ENCODE measurements at regions not wholly inside any gene's neighbourhood (a gene's known extent, or its start where the extent isn't known, plus 50 kb on each side); places are given as distances from the start of the nearest gene placed in this dataset.

DNA sequence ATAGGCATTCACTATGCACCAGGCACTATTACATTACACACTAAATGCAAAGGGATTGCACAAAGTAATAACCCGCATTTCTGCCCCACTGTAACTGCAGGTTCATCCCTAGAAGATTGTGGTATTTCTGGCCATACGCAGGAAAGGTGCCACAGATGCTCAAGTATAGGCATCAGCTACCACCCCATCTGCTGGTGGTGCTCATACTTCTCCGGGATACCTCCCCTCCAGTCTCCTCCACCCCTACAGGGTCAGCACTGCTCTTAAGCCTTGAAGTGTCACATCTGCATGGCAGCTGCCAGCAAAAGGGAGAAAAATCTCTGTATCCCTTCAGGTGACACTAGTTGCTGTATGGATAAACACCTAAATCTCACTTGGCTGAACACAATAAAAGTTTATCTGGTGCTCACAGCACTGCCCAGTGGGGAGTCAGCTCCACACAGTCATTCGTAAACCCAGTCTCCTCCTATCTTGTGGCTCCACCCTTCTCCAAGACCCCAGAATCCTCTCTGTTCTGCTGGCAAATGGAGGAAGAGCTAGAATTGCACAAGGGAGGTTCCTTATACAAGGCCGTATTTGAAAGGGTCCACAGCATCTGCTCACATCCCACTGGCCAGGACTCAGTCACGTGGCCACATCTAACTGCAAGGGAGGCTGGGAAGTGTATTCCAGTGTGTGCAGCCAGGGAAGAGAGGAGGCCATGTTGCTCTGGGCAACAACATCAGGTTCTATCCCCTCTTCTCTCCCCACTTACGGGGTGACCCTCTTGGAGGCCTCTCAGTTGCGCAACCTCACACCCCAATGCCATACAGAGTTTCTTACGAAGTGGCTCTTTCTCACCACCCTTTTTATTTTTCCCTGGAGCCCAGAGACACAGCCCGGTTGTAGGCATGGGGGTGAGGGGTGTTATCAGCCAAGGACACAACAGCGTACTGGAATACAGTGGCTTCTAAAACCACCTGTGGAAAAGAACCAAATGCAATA lies 114.7 kb downstream of the BUD13 start:
- DNase-seq (ENCODE audit: low read depth) = no peak
- TF ChIP-seq, protein P1, sequence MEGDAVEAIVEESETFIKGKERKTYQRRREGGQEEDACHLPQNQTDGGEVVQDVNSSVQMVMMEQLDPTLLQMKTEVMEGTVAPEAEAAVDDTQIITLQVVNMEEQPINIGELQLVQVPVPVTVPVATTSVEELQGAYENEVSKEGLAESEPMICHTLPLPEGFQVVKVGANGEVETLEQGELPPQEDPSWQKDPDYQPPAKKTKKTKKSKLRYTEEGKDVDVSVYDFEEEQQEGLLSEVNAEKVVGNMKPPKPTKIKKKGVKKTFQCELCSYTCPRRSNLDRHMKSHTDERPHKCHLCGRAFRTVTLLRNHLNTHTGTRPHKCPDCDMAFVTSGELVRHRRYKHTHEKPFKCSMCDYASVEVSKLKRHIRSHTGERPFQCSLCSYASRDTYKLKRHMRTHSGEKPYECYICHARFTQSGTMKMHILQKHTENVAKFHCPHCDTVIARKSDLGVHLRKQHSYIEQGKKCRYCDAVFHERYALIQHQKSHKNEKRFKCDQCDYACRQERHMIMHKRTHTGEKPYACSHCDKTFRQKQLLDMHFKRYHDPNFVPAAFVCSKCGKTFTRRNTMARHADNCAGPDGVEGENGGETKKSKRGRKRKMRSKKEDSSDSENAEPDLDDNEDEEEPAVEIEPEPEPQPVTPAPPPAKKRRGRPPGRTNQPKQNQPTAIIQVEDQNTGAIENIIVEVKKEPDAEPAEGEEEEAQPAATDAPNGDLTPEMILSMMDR (conservative IDR thresholded peaks at IDR 0.05; ENCODE audit: control insufficient read depth, insufficient read depth, low read depth, low read length) = no peak
- H3K4me3 ChIP-seq (ENCODE audit: control insufficient read depth, low read depth, low read length) = no peak overlapping the region

DNA sequence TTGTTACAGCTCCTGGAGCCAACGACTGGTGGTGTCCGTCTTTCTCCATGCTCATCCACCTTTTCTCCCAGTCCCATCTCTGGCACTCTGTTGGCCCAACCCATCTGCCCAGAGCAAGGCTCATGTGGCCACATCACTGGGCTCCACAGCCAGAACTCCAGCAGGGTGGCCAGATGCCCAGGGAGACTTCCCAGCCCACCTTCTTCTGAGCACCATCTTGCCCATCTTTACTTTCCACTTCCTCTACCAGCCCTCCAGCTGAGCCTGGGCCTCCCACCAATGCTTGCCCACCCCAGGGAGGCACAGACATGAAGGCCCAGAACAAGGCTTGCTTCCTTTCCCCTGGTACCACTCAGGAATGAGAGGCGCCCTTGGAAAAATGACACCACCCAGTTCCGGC lies 116.8 kb downstream of the BUD13 start:
- TF ChIP-seq, protein P1 (conservative IDR thresholded peaks at IDR 0.05; ENCODE audit: control insufficient read depth, insufficient read depth, low read depth, low read length) = no peak
- H3K4me3 ChIP-seq (ENCODE audit: control insufficient read depth, low read depth, low read length) = no peak overlapping the region
- DNase-seq (ENCODE audit: low read depth) = no peak

DNA sequence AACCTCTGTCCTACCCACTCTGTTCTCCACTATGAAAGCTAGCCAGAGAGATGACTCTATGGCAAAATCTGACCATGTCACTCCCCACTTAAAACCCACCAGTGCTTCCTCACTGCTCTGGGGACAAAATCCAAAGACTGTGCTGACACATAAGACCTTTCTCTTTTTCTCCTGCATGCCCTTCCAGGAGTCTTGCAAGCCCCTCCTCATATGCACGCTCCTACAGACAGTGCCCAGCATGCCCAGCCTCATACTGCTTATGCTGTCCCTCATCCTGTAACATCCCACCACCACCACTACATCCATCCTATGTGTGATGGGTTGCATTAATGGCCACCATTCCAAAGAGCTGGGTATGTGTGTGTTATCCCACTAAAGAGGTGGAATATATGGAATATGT lies 118.3 kb downstream of the BUD13 start:
- TF ChIP-seq, protein P1 (conservative IDR thresholded peaks at IDR 0.05; ENCODE audit: control insufficient read depth, insufficient read depth, low read depth, low read length) = no peak
- no peak for DNase-seq (ENCODE audit: low read depth)
- H3K4me3 ChIP-seq (ENCODE audit: control insufficient read depth, low read depth, low read length) = no peak overlapping the region

DNA sequence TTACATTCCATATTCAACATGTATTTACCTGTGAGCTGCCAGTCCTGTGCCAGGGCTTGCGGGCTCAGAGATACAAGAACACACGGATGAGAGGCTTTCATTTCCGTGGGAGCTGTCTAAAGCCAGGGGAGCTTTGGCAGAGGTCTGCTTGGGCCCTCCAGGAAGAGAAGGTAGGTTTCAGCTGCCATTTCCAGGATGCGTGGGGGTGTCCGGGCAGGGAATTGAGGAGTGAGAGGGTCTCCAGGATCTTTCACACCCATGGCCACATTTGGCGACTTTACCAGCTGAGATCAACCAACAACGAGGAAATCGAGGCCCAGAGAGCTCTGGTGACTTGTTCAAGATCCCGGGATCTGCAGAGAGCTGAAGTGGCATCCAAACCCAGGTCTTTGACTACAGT lies 119.6 kb downstream of the BUD13 start:
- no peak overlapping the region for H3K4me3 ChIP-seq (ENCODE audit: control insufficient read depth, low read depth, low read length)
- no peak for DNase-seq (ENCODE audit: low read depth)
- TF ChIP-seq, protein P1 (conservative IDR thresholded peaks at IDR 0.05; ENCODE audit: control insufficient read depth, insufficient read depth, low read depth, low read length) = no peak

DNA sequence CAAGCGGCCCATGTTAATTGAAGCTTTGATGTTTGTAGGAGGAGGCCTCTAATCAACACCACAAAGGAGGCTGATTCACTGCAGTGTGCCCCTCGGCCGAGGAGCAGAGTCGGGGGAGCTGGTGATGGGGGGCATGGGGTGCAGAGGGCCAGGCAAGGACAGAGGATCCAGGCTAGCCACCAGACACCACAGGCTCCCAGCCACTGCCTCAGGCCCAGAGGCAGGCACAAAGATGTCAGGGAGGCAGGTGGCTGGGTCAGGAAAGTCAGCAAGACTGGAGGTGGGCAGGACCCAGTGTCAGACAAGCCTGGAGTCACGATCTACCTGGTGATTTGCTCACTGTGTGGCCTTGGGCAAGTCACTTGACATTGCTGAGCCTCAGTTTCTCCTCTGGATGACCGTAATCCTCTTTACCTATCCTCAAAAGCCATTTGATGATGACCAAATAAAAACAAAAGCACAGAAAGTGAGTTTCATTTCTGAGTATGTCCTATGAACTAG lies 121.0 kb downstream of the BUD13 start:
- TF ChIP-seq, protein P1 (conservative IDR thresholded peaks at IDR 0.05; ENCODE audit: control insufficient read depth, insufficient read depth, low read depth, low read length) = no peak
- DNase-seq (ENCODE audit: low read depth) = no peak
- H3K4me3 ChIP-seq (ENCODE audit: control insufficient read depth, low read depth, low read length) = no peak overlapping the region

DNA sequence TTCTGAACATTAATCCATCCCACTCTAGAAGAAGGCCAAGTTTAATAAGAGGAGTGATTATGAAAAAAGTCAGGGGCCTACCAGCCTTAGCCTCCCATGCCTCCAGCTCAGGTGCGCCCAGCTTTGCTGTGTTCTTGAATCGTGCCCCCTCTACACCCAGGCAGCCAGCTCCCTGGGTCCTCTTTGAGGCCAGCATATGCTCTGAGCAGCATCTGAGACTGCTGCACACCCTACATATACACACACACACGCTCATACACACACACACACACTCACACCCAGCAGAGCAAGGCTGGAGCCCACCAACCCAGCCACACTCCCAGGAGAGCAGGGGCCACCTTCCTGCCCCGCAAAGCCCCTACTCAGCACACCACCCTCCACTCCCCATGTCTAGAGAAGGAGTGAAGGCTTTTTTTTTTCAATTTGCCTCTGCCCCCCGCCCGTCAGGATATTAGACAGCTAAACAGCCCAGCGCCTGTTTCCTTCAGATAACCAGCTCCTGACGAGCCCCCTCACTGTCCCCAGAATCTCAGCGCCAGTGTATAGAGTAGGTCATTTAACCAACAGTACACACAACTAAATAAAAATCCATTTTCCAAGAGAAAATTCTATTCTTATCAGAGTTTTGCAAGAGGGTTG lies 121.6 kb downstream of the BUD13 start:
- TF ChIP-seq, protein P1 (conservative IDR thresholded peaks at IDR 0.05; ENCODE audit: control insufficient read depth, insufficient read depth, low read depth, low read length) = no peak
- no peak for DNase-seq (ENCODE audit: low read depth)
- no peak overlapping the region for H3K4me3 ChIP-seq (ENCODE audit: control insufficient read depth, low read depth, low read length)

Data from fibroblast of mammary gland (primary cell).